ENCODE measurements at regions not wholly inside any gene's neighbourhood (a gene's known extent, or its start where the extent isn't known, plus 50 kb on each side); places are given as distances from the start of the nearest gene placed in this dataset.

- CTCF ChIA-PET: no interaction called here
- Histone ChIP-seq H3K4me1 (ENCODE audit: control insufficient read depth, insufficient read depth, low read length) (no peaks in the 10 kb centered on the region), H3K4me3 (ENCODE audit: low read depth in 2 of 2, low read length in 2 of 2) (no peak overlapping the region), H3K9me3 (ENCODE audit: control insufficient read depth, insufficient read depth, low read depth, low read length) (no peaks in the 10 kb centered on the region), H3K27me3 (ENCODE audit: control insufficient read depth, insufficient read depth, low read length) (no peaks in the 10 kb centered on the region), H3K27ac (ENCODE audit: low read length) (no peak overlapping the region), H3K36me3 (ENCODE audit: control insufficient read depth, insufficient read depth, low read length) (no peaks in the 10 kb centered on the region)
- ATAC-seq (no peak), DNase-seq (ENCODE audit: low read depth, low spot score) (no peak)
- TF ChIP-seq CTCF (IDR thresholded peaks at IDR 0.05) (no peak), TCF7L2 (IDR thresholded peaks at IDR 0.05; ENCODE audit: low read depth, low read length) (no peak), POLR2AphosphoS5 (IDR thresholded peaks at IDR 0.05; ENCODE audit: low read depth, low read length) (no peak), REST (IDR thresholded peaks at IDR 0.05; ENCODE audit: insufficient read depth in 1 of 2, low read depth in 2 of 2, low read length in 1 of 2) (no peak), SIN3A (IDR thresholded peaks at IDR 0.05; ENCODE audit: borderline replicate concordance, insufficient read depth, low read depth, low read length) (no peak)
- POLR2A ChIA-PET: no interaction called here
- intact Hi-C loops (cut with micrococcal nuclease; ENCODE audit: unreplicated experiment): no loop called here
- no TSS peak for BruUV-seq (replicated peaks)
- in situ Hi-C loops (cut with HindIII; ENCODE audit: low pct_unique_long_range_greater_than_20kb, low sequenced_read_pairs): no loop called here
Measured at GRCh38 chr9:11340654-11341053, 727.9 kb upstream of the PTPRD start.

GRCh38 chr9:11347437-11347836, 734.6 kb upstream of the PTPRD start:
- DNase-seq (ENCODE audit: low read depth, low spot score) (no peak), ATAC-seq (no peak)
- Histone ChIP-seq H3K4me1 (ENCODE audit: control insufficient read depth, insufficient read depth, low read length) (no peaks in the 10 kb centered on the region), H3K27me3 (ENCODE audit: control insufficient read depth, insufficient read depth, low read length) (no peaks in the 10 kb centered on the region), H3K9me3 (ENCODE audit: control insufficient read depth, insufficient read depth, low read depth, low read length) (no peaks in the 10 kb centered on the region), H3K4me3 (ENCODE audit: low read depth in 2 of 2, low read length in 2 of 2) (no peak overlapping the region), H3K27ac (ENCODE audit: low read length) (no peak overlapping the region), H3K36me3 (ENCODE audit: control insufficient read depth, insufficient read depth, low read length) (no peaks in the 10 kb centered on the region)
- ChIA-PET POLR2A (no interaction called here), CTCF (no interaction called here)
- in situ Hi-C loops (cut with HindIII; ENCODE audit: low pct_unique_long_range_greater_than_20kb, low sequenced_read_pairs): no loop called here
- intact Hi-C loops (cut with micrococcal nuclease; ENCODE audit: unreplicated experiment): no loop called here
- TF ChIP-seq POLR2AphosphoS5 (IDR thresholded peaks at IDR 0.05; ENCODE audit: low read depth, low read length) (no peak), REST (IDR thresholded peaks at IDR 0.05; ENCODE audit: insufficient read depth in 1 of 2, low read depth in 2 of 2, low read length in 1 of 2) (no peak), SIN3A (IDR thresholded peaks at IDR 0.05; ENCODE audit: borderline replicate concordance, insufficient read depth, low read depth, low read length) (no peak), TCF7L2 (IDR thresholded peaks at IDR 0.05; ENCODE audit: low read depth, low read length) (no peak), CTCF (IDR thresholded peaks at IDR 0.05) (no peak)
- BruUV-seq (replicated peaks): no TSS peak

Data from Panc1 (cell line).